Activated naive CD8-positive, alpha-beta T cell treated with anti-CD3 and anti-CD28 coated beads, Interleukin-2, amount 10 ng/mL, durations not matched to agents 7 days and 5 days (primary cell): ENCODE measurements at regions not wholly inside any gene's neighbourhood (a gene's known extent, or its start where the extent isn't known, plus 50 kb on each side); places are given as distances from the start of the nearest gene placed in this dataset.

Experiments used
- ATAC-seq: fragments of 150-1000 bp; cut with Tn5 transposase; one replicate; pipeline ENCODE4 v1.10.0; 2021; ENCODE audit warnings: low read depth, moderate library complexity
- POLR2A ChIA-PET: fragments of 350-600 bp; sonication (Branson Sonifier 250); formaldehyde crosslinking; loops from one replicate; lab custom pipeline; 2021; ENCODE audit warnings: antibody characterized with exemption; lab: Charles Lee
- DNase-seq: peaks from one replicate; pipeline ENCODE4 v3.0.0; 2021
- H3K27ac Mint-ChIP-seq: one replicate; pipeline ENCODE4 v1.8.0; 2022; ENCODE audit warnings: mild to moderate bottlenecking, mixed read lengths
- H3K27me3 Mint-ChIP-seq: one replicate; pipeline ENCODE4 v1.8.0; 2022; ENCODE audit warnings: mild to moderate bottlenecking, moderate library complexity, mixed read lengths
- H3K36me3 Mint-ChIP-seq: one replicate; pipeline ENCODE4 v1.8.0; 2021; ENCODE audit warnings: mild to moderate bottlenecking, mixed read lengths
- H3K4me1 Mint-ChIP-seq: one replicate; pipeline ENCODE4 v1.8.0; 2021; ENCODE audit warnings: mixed read lengths
- H3K4me3 Mint-ChIP-seq: one replicate; pipeline ENCODE4 v1.8.0; 2022; ENCODE audit warnings: mild to moderate bottlenecking, moderate library complexity, mixed read lengths
- H3K9me3 Mint-ChIP-seq: one replicate; pipeline ENCODE4 v1.8.0; 2021; ENCODE audit warnings: mixed read lengths

- H3K27me3 Mint-ChIP-seq: no peaks in the 10 kb centered on the region
- no peaks in the 10 kb centered on the region for H3K36me3 Mint-ChIP-seq
- H3K9me3 Mint-ChIP-seq: peaks cover 5% of the 10 kb centered on the region
- DNase-seq: no peak
- no peak overlapping the region for H3K27ac Mint-ChIP-seq
- H3K4me3 Mint-ChIP-seq: no peak overlapping the region
- no peaks in the 10 kb centered on the region for H3K4me1 Mint-ChIP-seq
- no peak for ATAC-seq
- POLR2A ChIA-PET: no interaction called here
Observed at GRCh38 chr4:177901786-177902185, 459.5 kb upstream of the AGA start.

- no peak overlapping the region for H3K27ac Mint-ChIP-seq
- no peaks in the 10 kb centered on the region for H3K4me1 Mint-ChIP-seq
- peaks cover 3% of the 10 kb centered on the region for H3K9me3 Mint-ChIP-seq
Observed at GRCh38 chr4:177902386-177902785, 460.1 kb upstream of the AGA start.

GRCh38 chr4:177907736-177908424 lies 465.6 kb upstream of the AGA start:
- Mint-ChIP-seq H3K36me3 (no peaks in the 10 kb centered on the region), H3K4me1 (no peaks in the 10 kb centered on the region), H3K4me3 (no peak overlapping the region), H3K9me3 (no peaks in the 10 kb centered on the region), H3K27ac (no peak overlapping the region), H3K27me3 (no peaks in the 10 kb centered on the region)
- ATAC-seq (no peak), DNase-seq (no peak)
- POLR2A ChIA-PET: no interaction called here

More at GRCh38 chr4:177902386-177902785, 460.1 kb upstream of the AGA start:
- H3K36me3 Mint-ChIP-seq: no peaks in the 10 kb centered on the region
- no peak for ATAC-seq
- POLR2A ChIA-PET: no interaction called here
- no peak overlapping the region for H3K4me3 Mint-ChIP-seq
- no peak for DNase-seq
- H3K27me3 Mint-ChIP-seq: no peaks in the 10 kb centered on the region

- Mint-ChIP-seq H3K27ac (no peak overlapping the region), H3K36me3 (no peaks in the 10 kb centered on the region), H3K4me1 (no peaks in the 10 kb centered on the region), H3K9me3 (peaks cover under 1% of the 10 kb centered on the region), H3K4me3 (no peak overlapping the region), H3K27me3 (no peaks in the 10 kb centered on the region)
- POLR2A ChIA-PET: no interaction called here
- DNase-seq (no peak), ATAC-seq (no peak)
Observed at GRCh38 chr4:177921715-177922114, 479.5 kb upstream of the AGA start.

- H3K4me3 Mint-ChIP-seq: no peak overlapping the region
- ATAC-seq: no peak
- H3K27ac Mint-ChIP-seq: no peak overlapping the region
- POLR2A ChIA-PET: no interaction called here
- no peaks in the 10 kb centered on the region for H3K36me3 Mint-ChIP-seq
- H3K9me3 Mint-ChIP-seq: peaks cover 2% of the 10 kb centered on the region
- no peak for DNase-seq
- H3K4me1 Mint-ChIP-seq: no peaks in the 10 kb centered on the region
- no peaks in the 10 kb centered on the region for H3K27me3 Mint-ChIP-seq
Observed at GRCh38 chr4:177923888-177924287, 481.7 kb upstream of the AGA start.

- Mint-ChIP-seq H3K4me3 (no peak overlapping the region), H3K27me3 (no peaks in the 10 kb centered on the region), H3K9me3 (no peaks in the 10 kb centered on the region), H3K36me3 (no peaks in the 10 kb centered on the region), H3K4me1 (no peaks in the 10 kb centered on the region), H3K27ac (no peak overlapping the region)
- POLR2A ChIA-PET: no interaction called here
- no peak for ATAC-seq
- no peak for DNase-seq
Observed at GRCh38 chr4:177937041-177937440, 494.8 kb upstream of the AGA start.

- H3K27ac Mint-ChIP-seq: no peak overlapping the region
- H3K27me3 Mint-ChIP-seq: no peaks in the 10 kb centered on the region
- no peaks in the 10 kb centered on the region for H3K4me1 Mint-ChIP-seq
- no peaks in the 10 kb centered on the region for H3K36me3 Mint-ChIP-seq
- DNase-seq (no peak), ATAC-seq (no peak)
- no peak overlapping the region for H3K4me3 Mint-ChIP-seq
- POLR2A ChIA-PET: no interaction called here
- no peaks in the 10 kb centered on the region for H3K9me3 Mint-ChIP-seq
Observed at GRCh38 chr4:177938226-177938625, 496.0 kb upstream of the AGA start.

GRCh38 chr4:177945268-177945667 lies 503.0 kb upstream of the AGA start:
- no peaks in the 10 kb centered on the region for H3K4me1 Mint-ChIP-seq
- H3K27ac Mint-ChIP-seq: no peak overlapping the region
- ATAC-seq (no peak), DNase-seq (no peak)
- H3K4me3 Mint-ChIP-seq: no peak overlapping the region
- no peaks in the 10 kb centered on the region for H3K27me3 Mint-ChIP-seq
- H3K9me3 Mint-ChIP-seq: no peaks in the 10 kb centered on the region
- POLR2A ChIA-PET: no interaction called here
- no peaks in the 10 kb centered on the region for H3K36me3 Mint-ChIP-seq

- Mint-ChIP-seq H3K9me3 (no peaks in the 10 kb centered on the region), H3K4me3 (no peak overlapping the region), H3K36me3 (no peaks in the 10 kb centered on the region), H3K27ac (no peak overlapping the region), H3K4me1 (no peaks in the 10 kb centered on the region), H3K27me3 (no peaks in the 10 kb centered on the region)
- ATAC-seq (no peak), DNase-seq (no peak)
- POLR2A ChIA-PET: no interaction called here
Observed at GRCh38 chr4:177947607-177948006, 505.4 kb upstream of the AGA start.

GRCh38 chr4:177948853-177949252 lies 506.6 kb upstream of the AGA start:
- no peaks in the 10 kb centered on the region for H3K9me3 Mint-ChIP-seq
- no peak for DNase-seq
- no peaks in the 10 kb centered on the region for H3K4me1 Mint-ChIP-seq
- H3K36me3 Mint-ChIP-seq: no peaks in the 10 kb centered on the region
- no peak for ATAC-seq
- no peak overlapping the region for H3K27ac Mint-ChIP-seq
- POLR2A ChIA-PET: no interaction called here
- H3K27me3 Mint-ChIP-seq: no peaks in the 10 kb centered on the region
- H3K4me3 Mint-ChIP-seq: no peak overlapping the region

GRCh38 chr4:177951026-177951425 lies 508.8 kb upstream of the AGA start:
- DNase-seq (no peak), ATAC-seq (no peak)
- H3K4me1 Mint-ChIP-seq: no peaks in the 10 kb centered on the region
- no peak overlapping the region for H3K4me3 Mint-ChIP-seq
- POLR2A ChIA-PET: no interaction called here
- H3K27me3 Mint-ChIP-seq: no peaks in the 10 kb centered on the region
- H3K9me3 Mint-ChIP-seq: no peaks in the 10 kb centered on the region
- H3K27ac Mint-ChIP-seq: no peak overlapping the region
- no peaks in the 10 kb centered on the region for H3K36me3 Mint-ChIP-seq

- POLR2A ChIA-PET: no interaction called here
- no peaks in the 10 kb centered on the region for H3K9me3 Mint-ChIP-seq
- no peak for DNase-seq
- H3K4me3 Mint-ChIP-seq: no peak overlapping the region
- no peaks in the 10 kb centered on the region for H3K36me3 Mint-ChIP-seq
- ATAC-seq: no peak
- H3K27me3 Mint-ChIP-seq: no peaks in the 10 kb centered on the region
- no peak overlapping the region for H3K27ac Mint-ChIP-seq
- no peaks in the 10 kb centered on the region for H3K4me1 Mint-ChIP-seq
Observed at GRCh38 chr4:177952723-177953122, 510.5 kb upstream of the AGA start.

GRCh38 chr4:177957596-177958360 lies 515.5 kb upstream of the AGA start:
- DNase-seq (no peak), ATAC-seq (no peak)
- Mint-ChIP-seq H3K4me1 (no peaks in the 10 kb centered on the region), H3K4me3 (no peak overlapping the region), H3K36me3 (no peaks in the 10 kb centered on the region), H3K27me3 (no peaks in the 10 kb centered on the region), H3K27ac (no peak overlapping the region), H3K9me3 (no peaks in the 10 kb centered on the region)
- POLR2A ChIA-PET: no interaction called here

- Mint-ChIP-seq H3K4me1 (no peaks in the 10 kb centered on the region), H3K27me3 (no peaks in the 10 kb centered on the region), H3K27ac (no peak overlapping the region), H3K9me3 (no peaks in the 10 kb centered on the region), H3K4me3 (no peak overlapping the region), H3K36me3 (no peaks in the 10 kb centered on the region)
- DNase-seq (no peak), ATAC-seq (no peak)
- POLR2A ChIA-PET: no interaction called here
Observed at GRCh38 chr4:177960566-177960965, 518.3 kb upstream of the AGA start.
